Neural progenitor cell (in vitro differentiated cells): ENCODE measurements at regions not wholly inside any gene's neighbourhood (a gene's known extent, or its start where the extent isn't known, plus 50 kb on each side); places are given as distances from the start of the nearest gene placed in this dataset.

ENCODE experiments used
- DNase-seq: peaks from one replicate; pipeline ENCODE4 v3.0.0-alpha.2; 2016; ENCODE audit warnings: low spot score
- H2AFZ ChIP-seq: fragments of 200-600 bp; sonication (generic); replicated peaks from 2 replicates; pipeline ENCODE4 v1.6.1; 2016; ENCODE audit warnings: antibody characterized with exemption
- H3F3A ChIP-seq: fragments of 200-600 bp; sonication (generic); 2 replicates; pipeline ENCODE4 v1.6.1; 2016; ENCODE audit warnings: antibody characterized with exemption, low read depth
- H3K27ac ChIP-seq: fragments of 200-600 bp; sonication (generic); 2 replicates; pipeline ENCODE4 v1.5.1; 2016; ENCODE audit warnings: mild to moderate bottlenecking
- H3K27me3 ChIP-seq: fragments of 200-600 bp; sonication (generic); 2 replicates; pipeline ENCODE4 v1.6.1; 2016; ENCODE audit warnings: mild to moderate bottlenecking, moderate library complexity
- H3K36me3 ChIP-seq: fragments of 200-600 bp; sonication (generic); 2 replicates; pipeline ENCODE4 v1.5.1; 2016
- H3K4me1 ChIP-seq: fragments of 200-600 bp; sonication (generic); 2 replicates; pipeline ENCODE4 v1.6.1; 2016; ENCODE audit warnings: mixed run types
- H3K4me2 ChIP-seq: fragments of 200-600 bp; sonication (generic); 2 replicates; pipeline ENCODE4 v1.6.1; 2016
- H3K4me3 ChIP-seq: fragments of 200-600 bp; sonication (generic); 2 replicates; pipeline ENCODE4 v1.5.1; 2016
- H3K79me2 ChIP-seq: fragments of 200-600 bp; sonication (generic); 2 replicates; pipeline ENCODE4 v1.6.1; 2016; ENCODE audit warnings: low read depth
- H3K9ac ChIP-seq: fragments of 200-600 bp; sonication (generic); 2 replicates; pipeline ENCODE4 v1.6.1; 2016
- H3K9me3 ChIP-seq: fragments of 200-600 bp; sonication (generic); 2 replicates; pipeline ENCODE4 v1.5.1; 2016; ENCODE audit warnings: low read depth
- H4K20me1 ChIP-seq: fragments of 200-600 bp; sonication (generic); 2 replicates; pipeline ENCODE4 v1.6.1; 2016; ENCODE audit warnings: low read depth
- H3K27ac Mint-ChIP-seq: 3 replicates; pipeline ENCODE4 v1.8.0; 2021; ENCODE audit warnings: mixed read lengths
- H3K27me3 Mint-ChIP-seq: 2 replicates; pipeline ENCODE4 v1.8.0; 2022; ENCODE audit warnings: low read depth, mild to moderate bottlenecking, inconsistent platforms, moderate library complexity, mixed read lengths; ENCODE audit not compliant: insufficient read depth
- H3K36me3 Mint-ChIP-seq: 3 replicates; pipeline ENCODE4 v1.8.0; 2021; ENCODE audit warnings: mixed read lengths
- H3K4me1 Mint-ChIP-seq: 3 replicates; pipeline ENCODE4 v1.8.0; 2021; ENCODE audit warnings: mixed read lengths
- H3K4me3 Mint-ChIP-seq: 3 replicates; pipeline ENCODE4 v1.8.0; 2021; ENCODE audit warnings: mild to moderate bottlenecking, moderate library complexity, mixed read lengths
- H3K9me3 Mint-ChIP-seq: 3 replicates; pipeline ENCODE4 v1.8.0; 2020; ENCODE audit warnings: mixed read lengths
- CTCF ChIP-seq: fragments of 200-600 bp; sonication (generic); IDR thresholded peaks from 2 replicates; pipeline ENCODE4 v1.5.1; 2017; ENCODE audit warnings: antibody characterized with exemption, mild to moderate bottlenecking
- EZH2 ChIP-seq: fragments of 200-600 bp; sonication (generic); IDR thresholded peaks from 2 replicates; pipeline ENCODE4 v1.6.1; 2017; ENCODE audit warnings: antibody characterized with exemption, mild to moderate bottlenecking, moderate library complexity
- EZH2phosphoT487 ChIP-seq: fragments of 200-600 bp; sonication (generic); IDR thresholded peaks from 2 replicates; pipeline ENCODE4 v1.6.1; 2017; ENCODE audit warnings: antibody characterized with exemption

- no peak overlapping the region for H3K4me2 ChIP-seq
- Mint-ChIP-seq H3K36me3 (no peaks in the 10 kb centered on the region), H3K4me3 (no peak overlapping the region), H3K9me3 (no peaks in the 10 kb centered on the region), H3K27me3 (no peaks in the 10 kb centered on the region), H3K4me1 (peaks cover 2% of the 10 kb centered on the region), H3K27ac (no peak overlapping the region)
- H4K20me1 ChIP-seq: no peaks in the 10 kb centered on the region
- H3K27me3 ChIP-seq: no peaks in the 10 kb centered on the region
- no peak overlapping the region for H3K9ac ChIP-seq
- no peaks in the 10 kb centered on the region for H3K9me3 ChIP-seq
- no peaks in the 10 kb centered on the region for H3K79me2 ChIP-seq
- no peak for DNase-seq
- no peak overlapping the region for H3K4me3 ChIP-seq
- H3K4me1 ChIP-seq: no peaks in the 10 kb centered on the region
- no peak overlapping the region for H2AFZ ChIP-seq
- TF ChIP-seq EZH2phosphoT487: no peak
- no peak for TF ChIP-seq CTCF
- TF ChIP-seq EZH2: no peak
- H3F3A ChIP-seq: no peaks in the 10 kb centered on the region
- no peaks in the 10 kb centered on the region for H3K36me3 ChIP-seq
- H3K27ac ChIP-seq: no peak overlapping the region
Observed at GRCh38 chr5:153358315-153358976, 132.0 kb upstream of the GRIA1 start.

- H3K4me3 ChIP-seq: no peak overlapping the region
- H3K27ac Mint-ChIP-seq: no peak overlapping the region
- no peak overlapping the region for H3K9ac ChIP-seq
- no peak overlapping the region for H2AFZ ChIP-seq
- no peak overlapping the region for H3K27ac ChIP-seq
- TF ChIP-seq CTCF (no peak), EZH2 (no peak), EZH2phosphoT487 (no peak)
- no peak for DNase-seq
- no peaks in the 10 kb centered on the region for H3F3A ChIP-seq
- no peaks in the 10 kb centered on the region for H3K36me3 ChIP-seq
- H3K79me2 ChIP-seq: no peaks in the 10 kb centered on the region
- no peak overlapping the region for H3K4me2 ChIP-seq
- H3K27me3 Mint-ChIP-seq: peaks cover 3% of the 10 kb centered on the region
- H3K36me3 Mint-ChIP-seq: no peaks in the 10 kb centered on the region
- no peaks in the 10 kb centered on the region for H3K27me3 ChIP-seq
- H3K4me1 Mint-ChIP-seq: peaks cover 1% of the 10 kb centered on the region
- H4K20me1 ChIP-seq: no peaks in the 10 kb centered on the region
- H3K9me3 Mint-ChIP-seq: no peaks in the 10 kb centered on the region
- H3K9me3 ChIP-seq: no peaks in the 10 kb centered on the region
- peaks cover 3% of the 10 kb centered on the region for H3K4me1 ChIP-seq
- H3K4me3 Mint-ChIP-seq: no peak overlapping the region
Observed at GRCh38 chr5:153360860-153361259, 129.6 kb upstream of the GRIA1 start.

GRCh38 chr5:153361735-153362409 lies 128.6 kb upstream of the GRIA1 start:
- Histone ChIP-seq H3K9ac (no peak overlapping the region), H3K4me3 (no peak overlapping the region), H3K9me3 (no peaks in the 10 kb centered on the region), H3K36me3 (no peaks in the 10 kb centered on the region), H3K4me2 (no peak overlapping the region), H3K27ac (no peak overlapping the region), H3K4me1 (peaks cover 6% of the 10 kb centered on the region), H3K27me3 (no peaks in the 10 kb centered on the region), H4K20me1 (no peaks in the 10 kb centered on the region), H2AFZ (no peak overlapping the region), H3F3A (no peaks in the 10 kb centered on the region), H3K79me2 (no peaks in the 10 kb centered on the region)
- no peaks in the 10 kb centered on the region for H3K9me3 Mint-ChIP-seq
- H3K36me3 Mint-ChIP-seq: no peaks in the 10 kb centered on the region
- H3K27me3 Mint-ChIP-seq: peaks cover 3% of the 10 kb centered on the region
- DNase-seq: no peak
- TF ChIP-seq CTCF (no peak), EZH2phosphoT487 (no peak), EZH2 (no peak)
- no peak overlapping the region for H3K27ac Mint-ChIP-seq
- peaks cover 6% of the 10 kb centered on the region for H3K4me1 Mint-ChIP-seq
- H3K4me3 Mint-ChIP-seq: no peak overlapping the region
